ENCODE measurements at regions not wholly inside any gene's neighbourhood (a gene's known extent, or its start where the extent isn't known, plus 50 kb on each side); places are given as distances from the start of the nearest gene placed in this dataset.

GRCh38 chr2:164073101-164074074 is 337.6 kb upstream of the FIGN start:
- ChIA-PET CTCF (interaction anchor here (0.6 to 0.7 kb wide), 3 partner anchors 119 to 669 kb away, joined by 3 to 6 read pairs (median 4); no protein-coding TSS in a partner anchor), POLR2A (no interaction called here)
- Histone ChIP-seq H3K4me1 (ENCODE audit: control insufficient read depth, insufficient read depth, low read length) (peaks cover 8% of the 10 kb centered on the region), H3K36me3 (ENCODE audit: control insufficient read depth in 2 of 2, insufficient read depth in 1 of 2, low read length in 2 of 2) (no peaks in the 10 kb centered on the region), H3K9me3 (ENCODE audit: control insufficient read depth, insufficient read depth, low read depth, low read length) (no peaks in the 10 kb centered on the region), H3K27ac (ENCODE audit: extremely low read depth, low read depth, low read length) (no peak overlapping the region), H3K4me3 (ENCODE audit: low read depth, low read length) (no peak overlapping the region)
- TF ChIP-seq ZBTB8A (tag by site-specific recombination; IDR thresholded peaks at IDR 0.05) (no peak), ZNF404 (tag by site-specific recombination; IDR thresholded peaks at IDR 0.05) (no peak), KLF7 (tag by site-specific recombination; IDR thresholded peaks at IDR 0.05; ENCODE audit: borderline replicate concordance) (no peak), ZSCAN23 (tag by site-specific recombination; IDR thresholded peaks at IDR 0.05) (no peak), ZSCAN4 (tag by site-specific recombination; IDR thresholded peaks at IDR 0.05) (no peak), GLI4 (tag by site-specific recombination; IDR thresholded peaks at IDR 0.05) (no peak), PRDM10 (tag by site-specific recombination; IDR thresholded peaks at IDR 0.05) (0 out of 2 replicates have a peak, but pooled peaks have one; percentile 12), ZNF747 (tag by site-specific recombination; IDR thresholded peaks at IDR 0.05) (no peak), ZNF366 (tag by site-specific recombination; conservative IDR thresholded peaks at IDR 0.05) (peak; percentile 63), ZBTB7A (tag by site-specific recombination; IDR thresholded peaks at IDR 0.05; ENCODE audit: low read depth) (no peak), ZNF423 (tag by site-specific recombination; IDR thresholded peaks at IDR 0.05) (no peak), ZNF239 (tag by site-specific recombination; IDR thresholded peaks at IDR 0.05) (no peak), BCL11A (tag by site-specific recombination; IDR thresholded peaks at IDR 0.05; ENCODE audit: low read depth) (no peak), GLIS1 (tag by site-specific recombination; IDR thresholded peaks at IDR 0.05) (peak; percentile 30; the same call in 1 of the 2 replicates), ZNF140 (tag by site-specific recombination; IDR thresholded peaks at IDR 0.05) (no peak), ZNF843 (tag by site-specific recombination; IDR thresholded peaks at IDR 0.05) (no peak), ZNF169 (tag by site-specific recombination; IDR thresholded peaks at IDR 0.05) (no peak), ZNF121 (tag by site-specific recombination; IDR thresholded peaks at IDR 0.05) (no peak), PRDM2 (tag by site-specific recombination; IDR thresholded peaks at IDR 0.05; ENCODE audit: borderline replicate concordance) (no peak), IKZF3 (tag by site-specific recombination; IDR thresholded peaks at IDR 0.05) (no peak), FEZF1 (tag by site-specific recombination; IDR thresholded peaks at IDR 0.05) (peak; percentile 18; the same call in 1 of the 2 replicates), TSHZ1 (tag by site-specific recombination; IDR thresholded peaks at IDR 0.05; ENCODE audit: borderline replicate concordance) (0 out of 2 replicates have a peak, but pooled peaks have one; percentile 22)

Data from HEK293 (cell line).